NT2/D1 (cell line): ENCODE measurements at regions not wholly inside any gene's neighbourhood (a gene's known extent, or its start where the extent isn't known, plus 50 kb on each side); places are given as distances from the start of the nearest gene placed in this dataset.

Experiments used
- SUZ12 ChIP-seq: IDR thresholded peaks from 2 replicates; pipeline ENCODE4 v1.6.1; 2011; ENCODE audit not compliant: insufficient read length, insufficient read depth; ENCODE audit errors: extremely low read depth
- YY1 ChIP-seq: IDR thresholded peaks from 2 replicates; pipeline ENCODE4 v1.6.1; 2011; ENCODE audit not compliant: insufficient read length, insufficient read depth
- ZNF274 ChIP-seq: IDR thresholded peaks from 2 replicates; pipeline ENCODE4 v1.6.1; 2011; ENCODE audit warnings: mild to moderate bottlenecking, low read depth, low read length

GRCh38 chr6:47396401-47397069, 81.1 kb upstream of the CD2AP start:
- no peak for TF ChIP-seq SUZ12
- no peak for TF ChIP-seq YY1
- no peak for TF ChIP-seq ZNF274
